HUDEP-2 (cell line): ENCODE measurements at regions not wholly inside any gene's neighbourhood (a gene's known extent, or its start where the extent isn't known, plus 50 kb on each side); places are given as distances from the start of the nearest gene placed in this dataset.
"Not testable (repeated sequence)": the region's sequence is repeated elsewhere in the genome, so short reads cannot be mapped to it uniquely, and the experiment has no call there.

ENCODE experiments used
- DNase-seq, 76 experiments: peaks; one replicate each; lab custom pipeline; 2025; ENCODE audit not compliant: unreplicated experiment in 76 of 76; lab: John Stamatoyannopoulos, UW

DNA sequence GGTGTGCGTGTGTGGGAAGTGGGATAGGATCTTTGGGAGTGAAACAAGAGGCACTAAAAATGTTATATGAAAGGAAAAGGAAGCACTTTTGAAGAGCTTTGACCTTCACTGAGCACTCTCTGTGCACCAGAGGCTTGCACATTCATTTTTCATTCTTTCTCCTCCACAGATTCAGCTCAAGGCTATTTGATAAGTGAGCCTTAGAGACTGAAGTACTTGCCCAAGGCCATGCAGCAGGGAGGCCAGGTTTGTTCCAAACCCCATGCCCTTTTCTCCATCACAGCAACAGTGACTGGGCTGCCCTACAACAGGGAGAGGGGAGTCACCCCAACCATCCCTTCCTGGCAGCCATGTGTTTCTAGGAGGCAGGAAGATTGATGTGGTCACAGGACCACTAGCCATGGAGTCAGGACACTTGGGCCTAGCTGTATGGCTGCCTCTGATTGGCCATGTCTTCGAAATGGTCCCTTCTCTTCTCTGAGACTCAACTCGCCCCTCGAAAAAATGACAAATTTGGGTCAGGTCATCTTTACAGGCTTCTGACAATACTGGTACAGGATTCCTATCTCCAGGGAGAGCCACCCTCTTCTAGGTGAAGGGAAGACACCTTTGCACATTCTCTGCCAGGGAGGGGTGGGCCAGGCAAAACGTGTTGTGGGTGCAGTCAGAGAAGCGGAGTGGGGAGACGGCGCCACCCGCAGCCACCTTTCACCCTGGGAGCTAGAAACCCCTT is 123.5 kb upstream of the MYCN start:
- DNase-seq = no peak

- DNase-seq = no peak
Measured at GRCh38 chr2:15817748-15818147, 122.6 kb upstream of the MYCN start.

- DNase-seq = no peak
Measured at GRCh38 chr2:15818318-15818753, 122.0 kb upstream of the MYCN start.

DNA sequence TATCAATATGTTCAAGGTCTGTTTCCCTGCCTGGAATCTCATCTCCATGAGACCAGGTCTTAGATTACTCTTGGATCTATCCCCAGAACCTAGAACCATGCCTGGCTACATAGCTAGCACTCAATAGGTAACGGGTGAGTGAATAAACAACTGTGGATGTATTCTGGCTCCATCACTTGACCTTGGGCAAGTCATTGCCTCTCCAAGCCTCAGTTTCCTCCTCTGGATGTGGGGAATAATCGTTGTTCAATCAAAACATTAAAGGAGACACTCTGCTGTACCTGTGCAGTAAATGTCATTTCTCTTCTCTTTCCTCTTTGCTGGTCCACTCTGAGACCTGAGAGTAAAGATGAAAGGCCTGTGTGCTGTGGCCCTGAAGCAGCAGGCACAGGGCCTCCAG is 121.5 kb upstream of the MYCN start:
- no peak for DNase-seq

- DNase-seq = no peak
Measured at GRCh38 chr2:15819562-15820256, 120.6 kb upstream of the MYCN start.

DNA sequence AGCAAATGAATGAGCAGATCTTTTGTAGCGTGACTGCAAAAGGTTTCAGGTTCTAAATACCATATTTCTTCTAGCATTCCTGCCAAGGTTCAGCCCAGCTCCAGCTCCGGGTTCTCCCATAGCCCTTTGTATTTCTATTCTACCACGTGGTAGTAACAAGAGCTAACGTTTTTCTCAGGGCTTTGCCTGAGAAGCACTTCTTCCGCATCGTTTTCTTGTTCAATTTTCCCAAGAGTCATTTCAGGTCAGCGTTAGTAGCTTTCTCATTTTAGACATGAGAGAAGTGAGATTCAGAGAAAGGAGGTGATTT is 120.1 kb upstream of the MYCN start:
- DNase-seq = no peak

GRCh38 chr2:15820927-15821326 is 119.4 kb upstream of the MYCN start:
- no peak for DNase-seq

- no peak for DNase-seq
Measured at GRCh38 chr2:15822151-15823044, 118.0 kb upstream of the MYCN start.

DNA sequence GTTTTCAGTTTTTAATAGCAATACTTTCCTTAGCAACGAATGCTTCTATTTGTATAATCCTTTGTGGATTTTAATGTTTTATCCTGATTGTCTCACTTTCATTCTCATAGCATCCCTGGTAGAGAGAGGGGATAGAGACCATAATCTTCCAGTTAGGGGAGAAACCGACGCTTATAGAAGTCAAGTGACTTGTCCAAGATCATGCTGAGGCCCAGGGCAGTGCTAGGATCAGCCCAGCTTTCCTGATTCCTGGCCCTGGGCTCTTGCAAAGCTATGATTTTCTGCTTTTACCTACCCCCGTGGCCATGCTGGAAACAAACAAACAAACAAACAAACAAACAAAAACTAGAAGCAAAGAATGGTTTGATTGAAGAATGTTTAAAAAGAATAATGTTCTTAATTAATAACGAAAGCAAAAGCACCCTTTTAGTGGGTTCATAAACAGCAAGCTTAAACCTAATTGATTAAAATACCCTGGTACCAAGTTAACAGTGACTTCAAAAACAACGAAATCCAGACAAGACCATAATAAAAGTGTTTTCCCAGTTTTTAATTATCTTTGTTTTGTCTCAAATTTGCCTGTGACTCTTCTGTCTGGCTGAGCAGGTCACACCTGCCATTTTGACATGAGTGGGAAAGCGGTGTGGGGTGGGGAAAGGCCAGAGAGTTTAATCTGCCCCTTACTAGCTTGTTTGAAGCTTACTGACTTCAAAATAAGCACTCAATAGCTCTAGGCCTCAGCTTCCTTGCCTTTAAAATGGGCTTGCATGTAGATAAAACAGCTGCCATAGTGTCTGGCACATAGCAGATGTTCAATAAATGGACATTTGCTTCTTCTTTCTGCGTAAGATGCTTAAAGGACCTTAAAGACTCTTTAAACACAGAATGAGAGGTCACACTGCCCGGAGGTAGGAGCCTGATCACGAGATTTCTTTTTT is 116.6 kb upstream of the MYCN start:
- no peak for DNase-seq

- not testable (repeated sequence) for DNase-seq
Measured at GRCh38 chr2:15824467-15824866, 115.9 kb upstream of the MYCN start.

- no peak for DNase-seq
Measured at GRCh38 chr2:15825276-15825980, 114.9 kb upstream of the MYCN start.

- no peak for DNase-seq
Measured at GRCh38 chr2:15826273-15826717, 114.1 kb upstream of the MYCN start.

DNA sequence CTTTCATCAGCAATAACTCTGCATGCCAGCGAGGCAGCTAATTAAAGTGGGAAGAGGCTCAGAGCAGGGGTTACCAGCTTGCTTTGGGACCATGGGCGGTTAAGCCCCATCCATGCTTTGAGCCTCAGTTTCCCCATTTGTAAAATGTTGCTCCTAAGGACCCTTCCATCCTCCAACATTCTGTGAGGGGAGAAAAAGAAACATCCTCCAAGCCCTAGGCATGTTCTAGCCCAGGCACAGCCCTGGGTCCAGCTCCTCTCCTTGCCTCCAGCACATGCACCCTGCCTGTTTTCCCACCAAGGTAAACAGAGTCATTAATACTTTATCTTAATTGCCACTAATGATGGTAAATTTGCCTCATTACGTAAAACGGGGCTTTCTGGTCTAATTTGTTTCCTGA is 113.3 kb upstream of the MYCN start:
- DNase-seq = no peak

DNA sequence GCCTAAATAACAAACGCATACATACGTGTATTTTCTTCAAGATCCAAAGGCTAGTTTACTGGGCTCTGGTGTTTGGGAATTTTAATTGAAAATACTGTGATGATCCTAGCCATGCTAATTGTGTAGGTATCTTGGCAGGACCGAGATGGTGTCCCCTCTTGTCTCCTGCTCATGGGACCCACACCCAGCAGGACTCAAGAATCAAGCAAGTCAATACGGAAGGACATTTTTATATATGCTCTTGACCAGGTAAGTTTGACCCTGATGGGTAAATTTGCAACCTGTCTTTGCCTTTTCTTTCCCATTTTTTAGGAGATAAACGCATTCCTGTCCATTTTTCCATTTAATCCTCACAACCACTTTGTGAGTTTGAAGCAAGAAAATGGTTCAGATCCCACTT is 111.8 kb upstream of the MYCN start:
- no peak for DNase-seq

DNA sequence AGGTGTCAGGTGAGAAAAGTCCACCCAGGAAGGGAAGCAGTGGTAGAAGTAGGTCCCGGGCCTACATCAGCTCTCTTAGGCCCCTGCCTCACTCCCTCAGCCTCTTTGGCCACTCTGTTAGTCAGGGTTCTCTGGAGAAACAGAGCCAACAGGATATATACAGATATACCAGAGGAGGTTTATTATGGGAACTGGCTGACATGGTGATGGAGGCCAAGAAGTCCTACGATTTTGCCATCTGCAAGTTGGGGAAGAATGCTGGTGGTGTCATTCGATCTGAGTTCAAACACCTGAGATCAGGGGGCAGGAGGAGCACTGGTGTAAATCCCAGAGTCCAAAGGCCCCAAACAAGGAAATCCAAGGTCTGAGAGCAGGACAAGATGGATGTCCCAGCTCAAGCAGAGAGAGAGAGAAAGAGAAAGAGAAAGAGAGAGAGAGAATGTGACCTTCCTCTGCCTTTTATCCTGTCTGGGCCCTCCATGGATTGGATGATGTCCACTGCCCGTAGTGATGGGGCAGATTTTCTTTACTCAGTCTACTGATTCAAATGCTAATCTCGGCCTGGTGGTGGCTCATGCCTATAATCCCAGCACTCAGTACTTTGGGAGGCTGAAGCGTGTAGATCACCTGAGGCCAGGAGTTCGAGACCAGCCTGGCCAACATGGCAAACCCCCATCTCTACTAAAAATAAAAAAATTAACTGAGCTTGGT is 111.1 kb upstream of the MYCN start:
- no peak for DNase-seq

GRCh38 chr2:15829985-15830384 is 110.4 kb upstream of the MYCN start:
- DNase-seq = no peak

DNA sequence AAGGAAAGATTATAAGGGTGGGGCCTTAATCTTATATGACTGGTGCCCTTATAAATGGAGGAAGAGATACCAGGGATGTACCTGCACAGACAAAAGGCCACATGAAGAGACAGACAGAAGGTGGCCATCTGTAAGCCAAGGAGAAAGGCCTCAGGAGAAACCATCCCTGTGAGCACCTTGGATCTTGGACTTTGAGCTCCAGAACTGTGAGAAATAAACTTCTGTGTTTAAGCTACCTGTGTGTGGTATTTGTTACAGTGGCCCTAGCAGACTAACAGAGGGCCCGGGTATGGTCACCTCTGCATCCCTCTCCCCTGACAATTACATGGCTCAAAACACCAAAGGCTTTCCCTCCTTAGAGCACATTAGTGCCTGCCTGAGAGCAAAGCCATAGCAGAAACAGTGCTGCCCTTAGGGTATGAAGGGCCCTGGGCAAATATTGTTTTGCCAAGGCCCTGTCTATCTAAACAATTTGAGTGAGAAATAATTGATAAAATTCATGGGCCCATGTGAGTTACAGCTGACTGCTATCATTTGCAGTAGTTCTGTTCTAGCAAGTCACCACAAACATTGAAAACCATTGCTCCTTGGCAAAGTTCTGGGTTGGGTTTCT is 109.3 kb upstream of the MYCN start:
- no peak for DNase-seq

DNA sequence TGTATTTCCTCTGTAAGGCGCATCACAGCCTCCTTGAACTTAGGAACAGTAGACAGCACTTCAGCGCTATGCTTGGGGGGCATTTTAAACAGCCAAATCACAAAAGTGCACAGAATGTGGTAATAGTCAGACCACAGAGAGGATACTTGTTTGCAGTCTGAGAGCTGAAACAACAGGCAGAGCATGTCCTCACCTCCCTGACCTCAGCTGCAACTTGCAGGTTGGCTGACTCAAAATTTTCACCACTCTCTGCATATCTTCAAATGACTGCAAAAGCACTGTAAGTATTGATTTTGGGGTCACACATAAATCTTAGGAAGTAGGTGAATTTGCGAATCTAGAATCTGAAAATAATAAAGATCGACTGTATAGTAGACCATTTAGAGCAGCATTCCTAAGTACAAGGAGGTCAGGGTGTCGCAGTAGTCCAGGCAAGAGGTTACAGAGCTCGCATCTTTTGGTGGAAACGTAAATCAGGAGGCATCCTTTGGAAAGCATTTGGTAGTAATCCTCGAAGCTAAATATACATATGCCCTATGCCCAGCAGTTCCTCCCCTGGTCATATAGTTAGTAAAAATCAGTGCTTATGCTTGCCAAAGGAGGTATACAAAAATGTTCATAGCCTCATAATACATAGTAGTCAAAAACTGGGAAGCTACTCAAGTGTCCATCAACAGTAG is 108.2 kb upstream of the MYCN start:
- DNase-seq = no peak
